ENCODE measurements at regions not wholly inside any gene's neighbourhood (a gene's known extent, or its start where the extent isn't known, plus 50 kb on each side); places are given as distances from the start of the nearest gene placed in this dataset.

DNA sequence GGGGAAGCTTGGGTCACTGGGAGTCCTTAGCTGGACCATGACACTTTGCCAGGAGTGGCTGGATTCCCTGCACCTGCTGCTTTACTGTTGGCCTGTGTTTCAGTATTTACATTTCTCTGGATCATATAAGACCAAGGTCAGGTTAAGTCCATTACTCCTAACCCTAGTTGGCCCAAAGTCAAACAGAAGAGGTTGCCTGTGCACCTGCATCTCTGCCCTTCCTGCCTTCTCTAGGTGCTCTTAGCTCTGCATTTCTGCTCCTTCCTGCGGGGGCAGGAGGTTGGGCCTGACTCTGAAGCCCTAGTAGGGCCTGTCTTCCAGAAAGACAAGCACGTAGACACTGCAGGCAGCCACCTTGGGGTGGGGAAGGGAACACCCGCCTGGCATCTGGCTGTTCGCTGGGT lies 124.3 kb downstream of the RPLP1 start:
- no peak for DNase-seq (ENCODE audit: low read depth, low spot score)

DNA sequence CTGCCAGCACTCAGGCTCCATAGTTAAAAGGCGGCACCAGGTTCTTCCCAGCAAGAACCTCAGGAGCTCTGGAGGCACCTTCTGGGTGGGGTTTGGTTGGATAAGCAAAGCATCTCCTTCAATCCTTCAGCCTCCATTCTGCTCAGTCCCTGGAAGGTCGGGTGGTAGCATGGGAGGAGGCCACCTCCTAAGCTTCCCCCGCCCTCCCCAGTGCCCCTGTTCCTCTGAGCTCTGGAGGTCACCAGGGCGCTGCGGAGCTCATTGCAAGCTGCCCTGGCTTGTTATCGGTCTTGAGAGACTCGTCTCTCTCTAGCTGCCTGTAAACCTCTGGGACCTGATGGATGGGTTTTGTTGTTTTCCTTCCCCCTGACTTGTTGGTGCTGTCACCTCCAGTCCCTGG lies 124.8 kb downstream of the RPLP1 start:
- no peak for DNase-seq (ENCODE audit: low read depth, low spot score)

DNA sequence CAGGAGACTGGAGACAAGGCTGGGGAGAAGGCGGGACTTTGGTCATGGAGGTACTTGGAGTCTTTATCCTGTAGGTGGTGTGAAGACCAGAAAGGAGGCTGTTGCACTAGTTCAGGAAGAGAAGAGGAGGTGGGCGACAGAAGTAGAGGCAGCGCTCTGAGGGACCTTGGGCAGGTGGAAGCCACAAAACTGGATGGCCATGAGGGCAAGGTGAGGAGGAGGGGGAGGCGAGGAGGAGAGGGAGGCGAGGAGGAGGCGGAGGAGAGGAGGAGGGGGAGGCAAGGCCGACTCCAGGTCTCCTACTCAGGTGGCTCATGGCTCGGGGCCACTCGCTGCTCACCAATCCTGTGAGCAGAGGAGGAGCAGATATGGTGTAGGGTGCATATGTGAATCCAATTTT lies 125.6 kb downstream of the RPLP1 start:
- no peak for DNase-seq (ENCODE audit: low read depth, low spot score)

DNA sequence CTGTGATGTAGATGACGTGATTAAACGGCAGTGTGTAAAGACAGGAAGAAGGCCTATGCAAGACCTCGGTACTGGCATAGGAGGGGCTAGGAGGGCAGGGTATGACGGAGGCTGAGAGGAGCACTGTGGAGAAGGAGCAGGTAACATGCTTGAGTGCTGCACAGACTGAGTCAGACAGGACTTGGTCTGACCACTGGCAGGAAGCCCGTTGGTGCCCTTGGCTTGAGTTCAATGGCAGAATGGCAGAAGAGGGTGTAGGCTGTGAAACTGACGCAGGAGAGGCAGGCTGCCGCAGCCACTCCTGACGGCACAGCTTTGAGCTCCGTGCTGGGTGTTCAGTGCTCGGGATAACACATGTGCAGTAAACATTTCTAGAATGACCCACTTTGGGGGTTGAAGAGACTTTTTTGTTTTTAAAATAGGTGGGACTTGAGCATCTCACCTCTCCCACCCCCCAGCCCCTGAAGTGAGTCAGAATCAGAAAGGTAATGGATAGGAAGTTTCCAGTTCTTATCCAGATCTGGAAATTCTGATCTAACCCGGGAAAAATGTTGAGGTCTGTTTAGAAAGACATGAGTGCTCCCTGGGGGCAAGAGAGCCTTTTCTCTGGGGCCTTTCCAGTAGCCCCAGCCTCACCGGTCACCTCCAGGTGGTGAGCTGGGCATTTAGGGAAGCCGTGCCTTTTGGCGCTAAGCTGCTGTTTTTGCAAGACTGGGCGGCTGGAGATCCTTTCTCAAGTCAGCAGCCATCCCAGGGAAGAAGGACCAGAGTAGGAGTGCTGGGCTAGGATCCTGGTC lies 126.4 kb downstream of the RPLP1 start:
- no peak for DNase-seq (ENCODE audit: low read depth, low spot score)

DNA sequence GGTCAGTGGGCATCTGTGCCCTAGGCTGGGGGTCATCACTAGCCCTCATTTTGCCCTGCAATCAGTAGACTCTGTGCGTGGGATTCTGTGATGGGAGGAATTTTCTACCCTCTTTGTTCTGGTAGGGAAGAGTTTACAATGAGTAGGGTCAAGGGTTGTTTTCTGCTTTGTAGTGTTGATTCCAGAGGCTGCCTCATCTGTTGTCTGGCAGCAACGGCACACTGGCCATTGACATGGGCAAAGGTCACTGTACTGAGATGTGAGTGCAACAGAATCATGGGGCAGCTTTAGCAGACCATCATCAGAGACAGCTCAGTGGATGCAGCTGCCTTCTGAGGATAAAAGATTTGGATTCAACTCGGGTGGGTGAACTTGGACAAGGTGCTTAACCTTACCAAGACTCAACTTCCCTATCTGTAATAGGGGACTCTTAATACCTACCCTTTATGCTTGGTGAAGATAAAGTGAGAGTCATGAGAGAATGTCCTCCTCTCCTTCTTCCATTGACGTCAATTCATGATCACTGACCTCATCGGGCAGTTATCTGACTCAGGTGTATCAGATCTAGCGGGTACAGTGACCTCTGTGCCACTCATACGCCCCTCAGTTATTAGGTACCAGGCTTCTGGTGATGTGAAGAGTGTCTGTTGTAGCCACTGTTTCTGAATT lies 127.5 kb downstream of the RPLP1 start:
- DNase-seq (ENCODE audit: low read depth, low spot score): no peak

DNA sequence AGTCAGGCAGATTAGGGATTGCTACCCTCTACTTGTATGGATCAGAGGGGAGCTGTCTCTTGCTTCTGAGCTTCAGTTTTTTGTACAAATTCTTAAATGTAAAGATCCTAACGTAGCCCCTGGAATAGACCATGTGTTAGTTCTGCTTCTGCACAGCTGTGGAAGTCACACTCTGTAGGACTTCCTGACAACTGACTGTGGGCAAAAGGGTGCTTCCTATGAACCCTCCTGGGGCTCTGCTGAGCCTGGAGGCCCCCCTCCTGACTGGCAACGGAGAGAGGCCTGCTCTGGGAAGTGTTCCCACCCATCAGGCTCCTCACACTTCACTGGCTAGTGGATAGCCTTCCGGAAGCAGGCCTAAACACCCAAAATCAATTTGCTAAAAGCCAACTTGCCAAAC lies 131.0 kb downstream of the RPLP1 start:
- DNase-seq (ENCODE audit: low read depth, low spot score): no peak

DNA sequence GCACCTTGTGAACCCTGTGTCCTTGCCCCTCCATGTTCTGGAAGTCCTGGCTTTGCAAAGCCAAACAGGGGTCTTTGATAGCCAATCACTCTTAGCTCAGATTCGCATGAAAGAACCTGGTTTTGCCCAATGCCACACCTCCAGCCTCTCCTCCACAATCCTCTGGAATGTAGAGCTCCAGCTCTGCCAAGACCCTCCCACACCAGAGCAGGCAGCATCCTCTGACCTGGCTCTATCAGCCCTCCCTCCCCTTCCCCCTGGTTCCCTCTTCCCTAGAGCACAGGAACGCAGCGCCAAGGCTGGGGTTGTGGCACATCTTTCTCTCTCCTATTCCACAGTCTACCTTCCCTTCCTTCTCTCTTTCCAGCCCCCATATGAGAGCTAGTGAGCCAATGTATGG lies 133.3 kb downstream of the RPLP1 start:
- DNase-seq (ENCODE audit: low read depth, low spot score): no peak

DNA sequence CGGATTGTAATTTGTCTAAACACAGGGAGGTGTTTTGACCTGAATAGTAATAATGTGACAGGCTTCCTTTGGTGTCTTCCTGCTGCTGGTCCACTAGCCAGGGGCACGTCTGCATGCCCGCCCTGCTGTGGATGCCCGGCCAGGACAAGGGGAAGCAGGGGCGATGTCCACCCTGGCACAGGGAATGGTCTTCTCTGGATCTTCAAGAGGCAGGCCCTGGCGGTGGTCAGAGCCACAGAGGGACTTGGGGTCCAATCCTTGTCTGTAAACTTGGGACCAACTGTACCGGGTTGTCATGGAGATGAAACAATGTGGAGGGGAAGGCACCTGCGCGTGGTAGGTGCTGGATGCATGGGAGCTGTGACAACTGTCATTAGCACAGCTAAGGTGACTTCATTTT lies 134.1 kb downstream of the RPLP1 start:
- DNase-seq (ENCODE audit: low read depth, low spot score): no peak

DNA sequence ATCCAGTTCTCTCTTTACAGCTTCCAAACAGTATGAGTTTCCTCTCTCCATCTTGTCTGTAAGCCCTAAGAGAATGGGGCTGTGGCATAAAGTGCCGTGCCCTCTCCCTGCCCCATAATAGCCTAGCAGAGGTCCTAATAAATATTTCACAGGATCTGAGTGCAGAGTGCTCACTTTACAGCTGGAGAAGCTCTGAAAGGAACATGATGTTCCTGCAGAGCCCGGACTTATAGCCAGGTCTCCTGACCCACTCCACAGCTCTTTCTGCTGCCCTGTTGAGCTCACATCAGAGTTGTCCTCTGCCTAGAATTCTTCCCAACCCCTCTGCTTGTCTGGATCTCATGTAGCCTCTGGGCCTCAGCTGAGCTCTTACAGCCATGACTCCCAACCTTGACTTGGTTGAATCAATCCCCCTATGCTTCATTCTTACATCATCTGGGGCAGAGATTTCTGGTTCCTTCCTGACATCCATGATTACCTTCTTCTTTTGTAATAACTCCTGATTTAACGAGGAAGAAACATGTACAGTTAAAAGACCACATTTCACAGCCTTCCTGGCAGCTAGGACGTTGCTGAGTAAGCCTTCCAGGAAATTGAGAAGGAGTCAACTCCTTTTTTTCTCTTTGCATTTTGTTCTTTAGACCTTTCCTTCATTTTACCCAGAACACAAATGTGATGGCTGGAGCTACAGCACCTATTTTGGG lies 135.3 kb downstream of the RPLP1 start:
- no peak for DNase-seq (ENCODE audit: low read depth, low spot score)

DNA sequence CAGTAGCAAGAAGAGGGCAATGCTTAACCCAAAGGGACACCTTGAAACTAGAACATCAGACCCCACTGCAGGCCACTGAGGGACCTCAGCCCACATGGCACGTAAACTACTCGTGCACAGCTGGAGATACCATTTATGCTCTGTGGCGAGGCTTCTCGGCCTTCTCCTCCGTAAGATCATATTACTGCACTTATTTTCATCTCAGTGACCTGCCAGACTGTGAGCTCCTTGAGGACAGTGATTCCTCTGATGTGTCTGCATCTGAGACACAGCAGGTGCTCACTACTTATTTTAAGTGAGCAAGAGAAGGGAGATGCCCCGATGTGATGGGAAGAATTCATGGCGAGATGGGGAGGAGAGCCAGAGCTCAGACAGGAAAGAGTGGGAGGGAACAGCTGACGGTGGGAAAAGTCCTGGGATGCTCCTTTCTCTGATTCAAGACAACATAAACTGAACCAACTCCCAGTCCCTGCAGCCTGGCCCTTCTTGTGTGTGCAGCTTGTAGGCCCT lies 137.6 kb downstream of the RPLP1 start:
- no peak for DNase-seq (ENCODE audit: low read depth, low spot score)

DNA sequence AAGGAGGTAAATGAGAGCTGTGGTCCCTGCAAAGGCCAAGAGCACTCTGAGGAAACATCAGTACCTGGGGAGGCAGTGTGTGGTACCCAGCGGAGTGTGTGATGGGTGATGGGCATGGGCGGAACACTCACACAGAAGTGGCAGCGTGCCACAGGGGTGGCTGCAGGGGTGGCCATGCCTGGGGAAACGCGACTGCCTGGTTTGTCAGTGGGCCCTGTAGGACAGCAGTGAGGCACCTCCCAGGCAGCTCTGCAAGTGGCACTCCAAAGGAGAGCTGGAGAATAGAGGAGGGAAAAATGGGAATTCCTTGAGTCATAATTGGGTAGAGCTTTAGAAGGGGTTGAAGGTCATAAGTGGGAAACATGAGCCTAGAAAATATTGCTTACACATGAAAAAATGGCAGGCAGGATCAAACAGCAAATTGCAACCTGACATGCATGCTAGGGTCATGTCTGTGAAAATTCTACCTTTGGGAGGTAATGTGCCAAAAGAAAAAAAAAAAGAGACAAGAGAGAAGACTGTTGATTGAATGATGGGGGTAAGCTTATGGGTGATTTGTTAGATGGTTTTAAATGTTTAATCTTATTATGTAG lies 138.4 kb downstream of the RPLP1 start:
- DNase-seq (ENCODE audit: low read depth, low spot score): no peak

DNA sequence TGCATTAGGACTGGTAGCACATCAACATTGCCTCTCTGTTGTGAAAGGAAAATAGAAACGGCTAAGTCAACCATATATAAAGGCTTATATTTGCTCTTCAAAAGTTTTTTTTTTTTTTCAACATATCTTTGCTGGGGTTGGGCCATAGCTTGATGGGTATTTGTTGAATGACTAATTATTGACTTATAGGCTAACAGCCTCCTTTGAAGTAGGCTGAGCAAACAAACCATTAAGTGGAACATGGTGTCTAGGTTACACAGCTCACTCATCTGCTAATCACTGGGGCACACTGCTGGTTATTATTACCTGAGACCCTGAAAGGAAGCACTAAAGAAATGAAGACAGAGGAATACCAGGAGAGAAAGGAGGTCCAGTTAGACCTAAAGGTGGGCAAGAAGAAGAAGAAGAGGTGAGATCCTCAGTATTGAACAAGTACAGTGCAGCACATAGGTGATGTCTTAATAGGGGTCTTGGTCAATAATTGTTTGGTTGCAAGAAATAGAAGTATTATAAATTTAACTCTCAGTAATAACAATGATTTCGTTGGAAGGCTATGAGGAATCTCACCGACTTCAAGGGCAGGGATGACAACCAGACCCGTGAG lies 139.4 kb downstream of the RPLP1 start:
- no peak for DNase-seq (ENCODE audit: low read depth, low spot score)

DNA sequence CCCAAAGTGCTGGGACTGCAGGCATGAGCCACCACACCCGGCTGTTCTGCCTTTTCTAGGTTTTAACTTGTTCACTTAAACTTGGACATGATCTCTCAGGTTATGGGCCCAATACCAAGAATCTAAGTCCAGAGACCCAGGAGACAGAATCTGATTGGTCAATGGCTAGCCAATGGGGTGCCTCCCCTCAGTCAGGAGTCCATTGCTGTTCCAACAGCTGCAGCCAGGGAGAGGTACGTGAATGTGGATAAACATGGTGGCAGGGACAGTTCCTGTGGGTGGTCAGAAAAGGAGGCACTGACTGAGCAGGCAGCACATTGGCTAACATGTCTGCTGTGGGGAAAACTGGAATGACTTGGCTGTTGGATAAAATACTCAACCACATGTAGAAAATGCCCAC lies 140.3 kb downstream of the RPLP1 start:
- no peak for DNase-seq (ENCODE audit: low read depth, low spot score)

DNA sequence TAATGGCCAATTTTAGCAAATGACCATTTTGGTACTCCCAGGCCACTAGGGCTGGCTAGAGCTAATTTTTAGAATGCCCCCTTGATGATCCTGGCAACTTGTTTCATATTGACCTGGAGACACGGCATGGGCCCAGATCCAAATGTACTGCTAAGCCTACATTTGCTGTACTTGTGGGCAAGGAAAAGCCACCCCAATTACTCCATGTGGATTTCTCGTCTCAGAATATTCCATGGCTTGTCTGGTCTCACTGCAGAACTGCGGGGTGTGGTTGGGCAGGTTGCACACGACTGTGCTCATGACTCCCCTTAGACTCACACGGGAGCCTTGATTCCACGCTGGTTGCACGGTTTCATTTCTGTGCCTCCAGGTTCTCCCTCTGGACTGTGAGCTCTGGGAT lies 140.9 kb downstream of the RPLP1 start:
- DNase-seq (ENCODE audit: low read depth, low spot score): no peak

DNA sequence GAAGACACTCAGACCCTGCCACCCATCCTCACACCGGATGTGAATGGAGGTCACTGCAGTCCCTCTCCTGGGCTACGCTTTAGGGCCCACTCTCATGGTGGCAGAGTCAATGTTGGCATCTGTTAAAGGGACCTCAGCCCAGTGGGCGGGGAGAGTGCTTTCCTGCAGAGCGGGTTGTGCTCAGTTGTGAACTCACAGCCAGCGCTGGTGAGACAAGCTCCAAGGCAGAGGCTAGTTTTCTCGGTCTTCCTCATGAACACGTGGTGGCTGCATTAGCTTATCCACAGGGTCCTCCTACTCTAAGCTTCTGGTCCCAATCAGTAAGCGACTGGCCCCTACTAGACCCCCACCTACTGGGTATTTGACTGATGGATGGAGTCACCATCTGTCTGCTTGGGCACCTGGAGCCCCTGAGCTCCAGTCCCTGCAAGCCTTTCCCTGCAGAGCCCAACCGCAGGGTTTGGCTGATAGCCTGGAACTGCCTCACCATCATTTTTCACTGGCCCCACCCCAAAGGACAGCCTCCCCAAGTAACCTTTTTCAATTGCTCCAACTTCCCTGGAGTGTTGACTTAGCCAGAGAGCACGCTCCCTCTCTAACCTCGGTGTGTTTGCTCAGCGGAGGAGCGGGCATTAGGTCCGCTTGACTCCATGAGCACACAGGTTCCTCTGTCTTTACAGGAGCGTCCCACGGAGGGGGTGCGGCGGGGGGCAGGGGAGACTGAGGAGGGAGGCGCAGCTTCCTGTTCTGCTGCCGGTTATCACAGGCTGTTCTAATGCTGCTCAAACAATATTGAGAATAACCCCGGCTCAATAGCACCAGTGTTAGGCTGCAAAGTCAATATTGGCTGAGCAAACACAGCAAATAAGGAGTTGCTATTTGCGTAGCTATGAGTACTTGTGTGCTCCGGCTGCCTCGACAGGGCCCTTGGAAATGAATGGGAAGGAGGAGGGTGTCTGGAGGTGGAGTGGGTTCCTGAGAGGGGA lies 141.7 kb downstream of the RPLP1 start:
- no peak for DNase-seq (ENCODE audit: low read depth, low spot score)

DNA sequence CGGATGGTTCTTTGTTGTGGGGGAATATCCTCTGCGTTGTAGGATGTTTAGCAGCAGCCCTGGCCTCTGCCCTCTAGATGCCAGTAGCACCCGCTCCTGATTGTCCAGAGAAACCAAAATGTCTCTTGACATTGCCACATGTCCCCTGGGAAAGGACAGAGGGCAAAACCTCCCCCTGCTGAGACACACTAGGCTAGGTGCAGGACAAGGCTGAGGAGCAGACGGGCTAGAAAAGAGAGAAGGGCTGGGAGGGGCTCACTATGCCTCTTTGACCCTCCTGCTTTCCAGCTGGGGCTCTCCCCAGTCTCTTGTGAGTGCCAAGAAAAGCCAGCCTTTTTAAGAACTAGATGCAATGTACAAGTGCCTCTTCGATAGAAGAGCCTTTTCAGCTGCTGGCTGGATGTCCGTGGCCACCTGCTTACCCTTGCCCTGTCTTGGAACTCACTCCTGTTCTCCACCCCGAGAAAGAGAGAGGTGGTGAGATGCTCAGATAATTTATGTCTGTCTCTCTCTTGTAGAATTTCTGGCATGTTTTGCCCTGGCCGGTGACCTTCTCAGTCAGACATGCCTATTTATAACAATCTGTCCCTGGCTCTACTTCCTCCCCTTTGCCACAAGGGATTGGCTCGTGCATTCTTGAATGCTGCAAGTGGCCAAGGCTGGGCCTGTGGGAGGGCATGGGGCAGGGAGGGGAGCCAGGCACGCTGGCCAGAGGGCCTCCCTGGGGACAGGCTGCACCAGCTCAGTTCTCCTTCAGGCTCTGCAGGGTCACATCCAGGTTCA lies 142.6 kb downstream of the RPLP1 start:
- no peak for DNase-seq (ENCODE audit: low read depth, low spot score)

DNA sequence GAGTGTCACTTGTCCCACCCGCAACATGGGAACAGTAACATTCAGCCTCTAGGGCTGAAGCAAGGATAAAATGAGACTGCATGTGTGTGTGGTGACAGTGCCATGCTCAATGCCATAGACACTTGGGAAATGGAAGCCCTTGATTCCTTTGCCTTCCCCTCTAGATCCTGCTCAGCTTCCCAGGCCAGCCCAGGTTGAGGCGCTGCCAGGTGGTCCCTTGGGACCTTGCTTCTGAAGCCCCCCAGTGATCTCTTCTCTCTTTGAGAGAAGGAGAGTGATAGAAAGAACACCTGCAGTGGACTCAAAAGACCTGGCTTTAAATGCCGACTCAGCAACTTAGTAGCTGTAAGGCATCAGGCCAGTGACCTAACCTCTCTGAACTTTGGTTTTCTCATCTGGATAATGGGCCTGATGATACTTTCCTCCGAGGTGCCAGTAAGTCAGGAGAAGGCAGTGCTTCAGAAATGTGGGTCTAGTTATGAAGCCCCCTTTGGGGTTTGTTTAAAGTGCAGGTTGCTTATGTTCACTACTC lies 144.5 kb downstream of the RPLP1 start:
- no peak for DNase-seq (ENCODE audit: low read depth, low spot score)

DNA sequence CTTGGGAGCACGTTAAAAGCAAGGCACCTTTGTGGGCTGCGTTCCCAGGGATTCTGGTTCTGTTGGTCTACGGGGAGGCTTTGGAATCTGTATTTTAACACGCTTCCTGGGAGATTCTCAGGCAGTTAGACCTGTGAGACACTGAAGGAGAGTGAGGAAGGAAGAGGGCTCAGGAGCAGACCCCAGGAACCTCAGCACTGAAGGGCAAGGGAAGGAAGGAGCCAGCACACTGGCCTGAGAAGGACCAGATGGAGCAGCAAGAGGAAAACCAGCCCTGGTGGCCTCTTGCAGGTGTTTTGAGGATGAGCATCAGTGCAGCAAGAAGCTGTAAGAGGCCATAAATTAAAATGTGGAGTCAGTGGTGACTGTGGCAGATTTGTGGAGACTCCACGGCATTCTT lies 146.7 kb downstream of the RPLP1 start:
- no peak for DNase-seq (ENCODE audit: low read depth, low spot score)

DNA sequence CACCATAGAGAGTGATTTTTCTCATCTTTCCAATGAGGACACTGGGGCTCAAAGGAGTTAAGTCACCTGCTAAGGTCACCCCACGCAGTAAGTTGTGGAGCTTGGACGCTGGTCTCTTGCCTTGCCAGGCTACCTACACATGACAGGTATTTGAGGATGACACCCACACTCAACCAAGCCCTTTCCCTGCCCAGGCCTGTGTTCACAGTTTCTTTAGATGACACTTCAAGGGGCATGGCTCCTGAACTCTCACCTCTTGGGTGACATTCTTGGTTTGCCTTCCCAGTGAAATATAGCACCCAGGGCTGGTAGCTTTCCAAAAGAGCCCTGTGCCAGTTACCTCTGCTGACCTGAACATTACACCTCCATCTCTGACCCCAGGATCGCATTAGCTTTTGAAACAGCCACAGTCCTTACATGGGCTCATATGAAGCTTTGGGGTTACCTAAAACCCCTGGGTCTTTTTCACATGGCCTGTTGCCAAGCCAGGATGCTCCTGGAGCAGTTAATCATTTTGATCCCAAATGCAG lies 148.0 kb downstream of the RPLP1 start:
- no peak for DNase-seq (ENCODE audit: low read depth, low spot score)

All from activated naive CD8-positive, alpha-beta T cell treated with anti-CD3 and anti-CD28 coated beads, Interleukin-2, amount 50 U/mL, for 16 hours (primary cell).